H1 (cell line): ENCODE measurements at regions not wholly inside any gene's neighbourhood (a gene's known extent, or its start where the extent isn't known, plus 50 kb on each side); places are given as distances from the start of the nearest gene placed in this dataset.

Experiments used
- CTCF ChIA-PET: fragments of 300-600 bp; sonication (Branson Sonifier 250); formaldehyde crosslinking; loops from one replicate; lab custom pipeline; 2021; ENCODE audit not compliant: partially characterized antibody; lab: Charles Lee
- POLR2A ChIA-PET: fragments of 300-600 bp; sonication (Branson Sonifier 250); formaldehyde crosslinking; loops from one replicate; lab custom pipeline; 2021; ENCODE audit warnings: inconsistent platforms; ENCODE audit not compliant: partially characterized antibody; lab: Charles Lee
- DNase-seq, 2 experiments: peaks; one replicate each; pipeline versions ENCODE4 v3.0.0 to v3.0.0-alpha.2; 2010 to 2022; ENCODE audit warnings: low spot score in 2 of 2, low read depth in 1 of 2, mixed read lengths in 1 of 2
- FAIRE-seq: peaks from 2 replicates; lab custom pipeline; 2011; peaks lifted over from hg19 to GRCh38; lab: Jason Lieb, UNC
- H2AFZ ChIP-seq: 2 replicates; pipeline ENCODE4 v1.8.1; 2012; ENCODE audit warnings: low read length, inconsistent platforms
- H2AK5ac ChIP-seq: 2 replicates; pipeline ENCODE4 v1.6.1; 2013; ENCODE audit warnings: low read depth, low read length
- H2BK120ac ChIP-seq: replicated peaks from 2 replicates; pipeline ENCODE3; 2013; ENCODE audit warnings: low read depth, low read length, inconsistent platforms
- H2BK12ac ChIP-seq: 2 replicates; pipeline ENCODE4 v1.6.1; 2013; ENCODE audit warnings: low read depth, low read length
- H2BK15ac ChIP-seq: 2 replicates; pipeline ENCODE4 v1.6.1; 2013; ENCODE audit warnings: low read length
- H2BK20ac ChIP-seq: 2 replicates; pipeline ENCODE4 v1.6.1; 2013; ENCODE audit warnings: low read length
- H2BK5ac ChIP-seq: 2 replicates; pipeline ENCODE4 v1.6.1; 2013; ENCODE audit warnings: low read depth, low read length
- H3K14ac ChIP-seq: 2 replicates; pipeline ENCODE4 v1.6.1; 2013; ENCODE audit warnings: inconsistent platforms; ENCODE audit not compliant: insufficient read length
- H3K18ac ChIP-seq: 2 replicates; pipeline ENCODE4 v1.6.1; 2013; ENCODE audit warnings: low read length; ENCODE audit errors: extremely low read depth
- H3K23ac ChIP-seq: 2 replicates; pipeline ENCODE4 v1.6.1; 2013; ENCODE audit warnings: inconsistent platforms; ENCODE audit not compliant: insufficient read length
- H3K23me2 ChIP-seq: 2 replicates; pipeline ENCODE4 v1.6.1; 2013; ENCODE audit warnings: low read depth, low read length
- H3K27ac ChIP-seq: 2 replicates; pipeline ENCODE4 v1.6.1; 2011; ENCODE audit warnings: low read depth, low read length, inconsistent platforms
- H3K27me3 ChIP-seq, 4 experiments: replicated peaks in 1 of 4; 1 replicate in 1 of 4; 2 replicates in 3 of 4; pipeline versions ENCODE4 v1.6.1 to v1.8.1; 2011 to 2013; ENCODE audit warnings: low read length in 3 of 4, mild to moderate bottlenecking in 3 of 4, inconsistent platforms in 2 of 4, mixed read lengths in 2 of 4, moderate library complexity in 1 of 4; ENCODE audit not compliant: control insufficient read depth in 3 of 4, insufficient read depth in 3 of 4; ENCODE audit errors: extremely low read depth in 1 of 4
- H3K36me3 ChIP-seq, 4 experiments: 2 replicates each; pipeline versions ENCODE4 v1.6.1 to v1.8.1; 2011 to 2013; ENCODE audit warnings: mild to moderate bottlenecking in 4 of 4, low read length in 3 of 4, moderate library complexity in 2 of 4, control low read depth in 1 of 4, inconsistent platforms in 1 of 4; ENCODE audit not compliant: insufficient read depth in 4 of 4, control insufficient read depth in 2 of 4
- H3K4ac ChIP-seq: replicated peaks from 2 replicates; pipeline ENCODE3; 2013; ENCODE audit warnings: low read length, low read depth, mixed read lengths, inconsistent platforms; ENCODE audit not compliant: insufficient read length
- H3K4me1 ChIP-seq, 4 experiments: replicated peaks in 1 of 4; 1 replicate in 1 of 4; 2 replicates in 3 of 4; pipeline versions ENCODE4 v1.6.1 to v1.8.1; 2011 to 2013; ENCODE audit warnings: low read length in 3 of 4, inconsistent platforms in 2 of 4, mixed read lengths in 1 of 4; ENCODE audit not compliant: insufficient read depth in 4 of 4, control insufficient read depth in 3 of 4
- H3K4me2 ChIP-seq, 2 experiments: 2 replicates each; pipeline versions ENCODE4 v1.6.1 to v1.8.1; 2011 to 2013; ENCODE audit warnings: low read depth in 2 of 2, low read length in 2 of 2, control low read depth in 1 of 2, inconsistent platforms in 1 of 2, mild to moderate bottlenecking in 1 of 2; ENCODE audit not compliant: insufficient read depth in 1 of 2
- H3K4me3 ChIP-seq, 4 experiments: fragments of 200-600, 300-600 bp in 1 of 4; sonication (generic), shearing (Covaris generic), sonication (Bioruptor Twin) in 1 of 4; 2 replicates each; pipeline versions ENCODE4 v1.5.1 to v1.8.1; 2011 to 2016; ENCODE audit warnings: low read length in 4 of 4, low read depth in 3 of 4, control low read depth in 2 of 4, inconsistent platforms in 2 of 4, mild to moderate bottlenecking in 2 of 4, mixed read lengths in 1 of 4, moderate library complexity in 1 of 4; ENCODE audit not compliant: insufficient read depth in 2 of 4; ENCODE audit errors: extremely low read depth in 1 of 4
- H3K56ac ChIP-seq: replicated peaks from 2 replicates; pipeline ENCODE3; 2013; ENCODE audit warnings: low read depth, mild to moderate bottlenecking, mixed read lengths, low read length, inconsistent platforms; ENCODE audit not compliant: insufficient read length
- H3K79me1 ChIP-seq: 2 replicates; pipeline ENCODE4 v1.6.1; 2013; ENCODE audit warnings: low read depth, low read length, control low read depth
- H3K79me2 ChIP-seq, 2 experiments: 2 replicates each; pipeline versions ENCODE4 v1.6.1 to v1.8.1; 2012 to 2013; ENCODE audit warnings: low read length in 2 of 2, mild to moderate bottlenecking in 2 of 2, inconsistent platforms in 1 of 2; ENCODE audit not compliant: insufficient read depth in 2 of 2, control insufficient read depth in 1 of 2
- H3K9ac ChIP-seq, 4 experiments: replicated peaks in 1 of 4; 1 replicate in 1 of 4; 2 replicates in 3 of 4; pipeline versions ENCODE4 v1.6.1 to v1.8.1; 2011 to 2013; ENCODE audit warnings: low read depth in 3 of 4, low read length in 3 of 4, control low read depth in 2 of 4, mild to moderate bottlenecking in 2 of 4, moderate library complexity in 2 of 4, inconsistent platforms in 1 of 4; ENCODE audit errors: extremely low read depth in 1 of 4
- H3K9me3 ChIP-seq, 2 experiments: 2 replicates each; pipeline versions ENCODE4 v1.6.1 to v1.8.1; 2012 to 2013; ENCODE audit warnings: mild to moderate bottlenecking in 2 of 2, moderate library complexity in 2 of 2, control low read depth in 1 of 2, inconsistent platforms in 1 of 2, low read depth in 1 of 2, low read length in 1 of 2, mixed read lengths in 1 of 2; ENCODE audit not compliant: insufficient read depth in 2 of 2
- H4K20me1 ChIP-seq, 2 experiments: replicated peaks in 1 of 2; 2 replicates each; pipeline versions ENCODE3 to v1.8.1; 2011 to 2013; ENCODE audit warnings: inconsistent platforms in 2 of 2, low read length in 2 of 2, mild to moderate bottlenecking in 1 of 2; ENCODE audit not compliant: insufficient read depth in 2 of 2, control insufficient read depth in 1 of 2
- H4K5ac ChIP-seq: 2 replicates; pipeline ENCODE4 v1.6.1; 2013; ENCODE audit warnings: low read length, low read depth, mixed read lengths, inconsistent platforms; ENCODE audit not compliant: insufficient read length
- H4K8ac ChIP-seq: 2 replicates; pipeline ENCODE4 v1.8.0; 2013; ENCODE audit warnings: mild to moderate bottlenecking, moderate library complexity, low read length, inconsistent platforms; ENCODE audit not compliant: insufficient read depth; ENCODE audit errors: extremely low read depth
- H4K91ac ChIP-seq: replicated peaks from 2 replicates; pipeline ENCODE3; 2013; ENCODE audit warnings: low read length, mixed read lengths, inconsistent platforms; ENCODE audit not compliant: insufficient read length
- ASH2L ChIP-seq: fragments of 200-600, 300-600 bp; sonication (generic); IDR thresholded peaks from one replicate; pipeline ENCODE4 v1.7.1; 2017; ENCODE audit warnings: low read length
- ATF3 ChIP-seq: IDR thresholded peaks from 2 replicates; pipeline ENCODE4 v1.6.1; 2011; ENCODE audit warnings: low read depth, mild to moderate bottlenecking, low read length; ENCODE audit not compliant: insufficient read depth
- CREB1 ChIP-seq: IDR thresholded peaks from 2 replicates; pipeline ENCODE4 v1.6.1; 2012; ENCODE audit warnings: inconsistent platforms
- GTF2F1 ChIP-seq: IDR thresholded peaks from 2 replicates; pipeline ENCODE4 v1.6.1; 2012; ENCODE audit warnings: low read depth, low read length, improper control_type of control experiment, borderline replicate concordance
- HDAC2 ChIP-seq, 2 experiments: fragments of 300-600 bp in 1 of 2; sonication (generic) in 1 of 2; IDR thresholded peaks; 2 replicates each; pipeline ENCODE4 v1.6.1; 2011 to 2012; ENCODE audit warnings: low read depth in 2 of 2, low read length in 2 of 2, mild to moderate bottlenecking in 2 of 2, moderate library complexity in 2 of 2, borderline replicate concordance in 1 of 2, inconsistent platforms in 1 of 2
- JUND ChIP-seq: IDR thresholded peaks from 2 replicates; pipeline ENCODE4 v1.6.1; 2011; ENCODE audit warnings: mild to moderate bottlenecking, improper control_type of control experiment, low read length
- KDM5A ChIP-seq: fragments of 200-600 bp; IDR thresholded peaks from 2 replicates; pipeline ENCODE4 v1.7.1; 2012; ENCODE audit warnings: mild to moderate bottlenecking, low read length, inconsistent platforms, mixed read lengths
- MAFK ChIP-seq: IDR thresholded peaks from 2 replicates; pipeline ENCODE4 v1.6.1; 2012; ENCODE audit warnings: low read depth, mild to moderate bottlenecking, improper control_type of control experiment, low read length
- NRF1 ChIP-seq: IDR thresholded peaks from 2 replicates; pipeline ENCODE4 v1.6.1; 2011; ENCODE audit warnings: mild to moderate bottlenecking, low read depth, low read length, improper control_type of control experiment
- PHF8 ChIP-seq: fragments of 200-600 bp; sonication (generic); conservative IDR thresholded peaks from 2 replicates; pipeline ENCODE4 v1.7.1; 2012; ENCODE audit warnings: low read depth, mild to moderate bottlenecking, inconsistent platforms, low read length, moderate library complexity
- POLR2AphosphoS5 ChIP-seq: IDR thresholded peaks from 2 replicates; pipeline ENCODE4 v1.6.1; 2011; ENCODE audit warnings: low read depth, low read length
- RFX5 ChIP-seq: IDR thresholded peaks from 2 replicates; pipeline ENCODE4 v1.6.1; 2011; ENCODE audit warnings: low read depth, low read length, improper control_type of control experiment, borderline replicate concordance
- SIX5 ChIP-seq: IDR thresholded peaks from 2 replicates; pipeline ENCODE4 v1.6.1; 2011; ENCODE audit warnings: mild to moderate bottlenecking, low read depth, low read length
- ZNF274 ChIP-seq: IDR thresholded peaks from 2 replicates; pipeline ENCODE4 v1.7.0; 2012; ENCODE audit warnings: low read length, borderline replicate concordance; ENCODE audit errors: extremely low read depth
- WGBS, 2 experiments: shearing (Covaris generic) in 1 of 2; methylation state at CpG; one replicate each; pipeline versions ENCODE4 v1.1.6 to v1.1.7; 2013 to 2015; ENCODE audit warnings: low lambda C conversion rate in 2 of 2, mixed read lengths in 2 of 2, inconsistent platforms in 1 of 2, low coverage in 1 of 2, missing lambda C conversion rate in 1 of 2; ENCODE audit not compliant: insufficient replicate concordance in 2 of 2, insufficient coverage in 1 of 2, insufficient read length in 1 of 2; ENCODE audit errors: extremely low coverage in 1 of 2, missing lambda C conversion rate in 1 of 2; 5-methylcytosine and 5-hydroxymethylcytosine counted together

DNA sequence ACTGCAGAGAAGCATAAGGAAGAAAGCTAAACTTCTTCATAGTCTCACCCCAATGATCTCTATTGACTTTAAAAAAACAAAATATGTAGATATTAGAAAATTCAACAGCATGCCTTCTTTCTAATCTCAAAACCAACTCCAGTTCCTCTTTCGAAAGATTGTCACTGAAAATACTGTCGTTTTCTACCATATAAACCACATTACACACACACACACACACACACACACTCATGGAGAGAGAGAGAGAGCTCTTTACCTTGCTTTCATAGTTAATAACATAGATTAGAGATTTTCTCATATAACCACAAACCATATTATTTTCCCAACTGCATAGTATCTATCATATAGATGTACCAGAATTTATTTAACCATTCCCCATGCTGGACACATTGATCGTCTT is 296.2 kb upstream of the MGMT start (continued):
- TF ChIP-seq JUND: no peak

DNA sequence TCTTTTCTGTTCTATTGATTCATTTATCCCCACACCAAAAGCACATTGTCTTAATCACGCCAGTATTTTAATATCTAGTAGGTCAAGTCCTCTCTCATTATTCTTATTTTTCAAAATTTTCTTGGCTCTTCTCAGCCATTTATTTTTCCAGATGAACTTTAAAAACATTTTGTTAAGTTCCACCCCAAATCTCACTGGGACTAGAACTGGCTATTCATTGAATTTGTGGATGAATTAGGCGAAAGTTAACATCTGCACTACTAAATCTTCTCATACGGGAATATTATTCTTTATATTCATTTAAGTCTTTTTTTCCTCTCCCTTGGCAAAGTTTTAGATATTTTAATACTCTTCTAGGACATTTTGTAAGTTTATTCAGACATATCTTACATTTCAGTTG is 295.2 kb upstream of the MGMT start:
- Histone ChIP-seq H3K36me3 (no peaks in the 10 kb centered on the region), H3K4me2 (no peak overlapping the region), H3K27ac (no peak overlapping the region), H4K91ac (no peak overlapping the region), H3K14ac (no peak overlapping the region), H2AFZ (no peak overlapping the region), H3K9ac (no peak overlapping the region), H3K4me1 (no peaks in the 10 kb centered on the region; a peak in 1 of 7 replicates), H2BK20ac (no peak overlapping the region), H2AK5ac (no peak overlapping the region), H3K23me2 (no peaks in the 10 kb centered on the region), H3K79me2 (no peaks in the 10 kb centered on the region), H2BK5ac (no peak overlapping the region), H3K23ac (no peak overlapping the region), H2BK120ac (no peak overlapping the region), H3K9me3 (no peaks in the 10 kb centered on the region), H4K20me1 (no peaks in the 10 kb centered on the region), H4K8ac (no peak overlapping the region), H3K18ac (no peak overlapping the region), H3K79me1 (no peaks in the 10 kb centered on the region), H4K5ac (no peak overlapping the region), H3K4ac (no peak overlapping the region), H2BK12ac (no peak overlapping the region), H3K56ac (no peak overlapping the region), H3K27me3 (no peaks in the 10 kb centered on the region), H2BK15ac (no peak overlapping the region), H3K4me3 (no peak overlapping the region)
- ChIA-PET POLR2A (no interaction called here), CTCF (interaction anchor here (1.7 kb wide), 1 partner anchor 161 kb away, joined by 4 read pairs; no protein-coding TSS in a partner anchor)
- FAIRE-seq: no peak
- no peak for DNase-seq
- WGBS, 2 experiments: 80% methylated on average over 3 of the region's 3 CpGs; no CpG with 5 or more reads in 1 of the 2 experiments
- no peak for TF ChIP-seq KDM5A
- no peak for TF ChIP-seq NRF1
- TF ChIP-seq ASH2L: no peak
- TF ChIP-seq RFX5: no peak
- no peak for TF ChIP-seq PHF8
- TF ChIP-seq SIX5: no peak
- TF ChIP-seq POLR2AphosphoS5: no peak
- TF ChIP-seq ATF3: no peak
- TF ChIP-seq CREB1: no peak
- TF ChIP-seq MAFK: no peak
- no peak for TF ChIP-seq ZNF274
- TF ChIP-seq GTF2F1: no peak
- TF ChIP-seq HDAC2 (IDR thresholded peaks at IDR 0.05; ENCODE audit: borderline replicate concordance in 1 of 2, low read depth in 2 of 2, low read length in 2 of 2): no peak
